T47D (cell line): ENCODE measurements at regions not wholly inside any gene's neighbourhood (a gene's known extent, or its start where the extent isn't known, plus 50 kb on each side); places are given as distances from the start of the nearest gene placed in this dataset.
A peak's percentile ranks its signal among the peaks of the same experiment; 100 is the strongest.
"Not testable (repeated sequence)": the region's sequence is repeated elsewhere in the genome, so short reads cannot be mapped to it uniquely, and the experiment has no call there.

ENCODE experiments used
- DNase-seq, 2 experiments: peaks; one replicate each; pipeline versions ENCODE4 v3.0.0 to v3.0.0-alpha.2; 2011 to 2012; ENCODE audit warnings: low read depth in 1 of 2, low spot score in 1 of 2
- JUND ChIP-seq: IDR thresholded peaks from 2 replicates; pipeline ENCODE4 v1.6.1; 2012; ENCODE audit warnings: low read depth
- in situ Hi-C: cut with HindIII; loops from 2 replicates; pipeline ENCODE4 v1.10.0; 2016; ENCODE audit warnings: low sequenced_read_pairs, low pct_unique_long_range_greater_than_20kb

DNA sequence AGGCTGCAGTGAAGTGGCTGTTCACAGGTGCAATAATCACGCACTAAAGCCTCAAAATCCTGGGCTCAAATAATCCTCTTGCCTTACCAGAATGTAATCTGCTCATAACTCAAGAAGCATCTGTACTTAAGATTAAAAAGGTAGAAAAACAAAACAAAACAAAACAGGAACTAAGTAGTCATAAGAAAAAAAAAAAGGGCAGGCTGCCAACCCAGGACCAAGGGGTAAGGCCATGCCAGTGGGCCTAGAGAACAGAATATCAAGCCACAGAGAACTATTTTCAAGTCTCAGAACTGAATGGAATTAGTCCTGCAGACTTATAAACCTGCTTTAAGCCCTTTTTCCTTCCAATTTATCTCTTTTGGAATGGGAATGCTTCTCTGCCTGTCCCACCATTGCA, 64.8 kb upstream of the TBC1D3K start:
- no peak for TF ChIP-seq JUND
- in situ Hi-C loops = no loop called here
- no peak for DNase-seq

DNA sequence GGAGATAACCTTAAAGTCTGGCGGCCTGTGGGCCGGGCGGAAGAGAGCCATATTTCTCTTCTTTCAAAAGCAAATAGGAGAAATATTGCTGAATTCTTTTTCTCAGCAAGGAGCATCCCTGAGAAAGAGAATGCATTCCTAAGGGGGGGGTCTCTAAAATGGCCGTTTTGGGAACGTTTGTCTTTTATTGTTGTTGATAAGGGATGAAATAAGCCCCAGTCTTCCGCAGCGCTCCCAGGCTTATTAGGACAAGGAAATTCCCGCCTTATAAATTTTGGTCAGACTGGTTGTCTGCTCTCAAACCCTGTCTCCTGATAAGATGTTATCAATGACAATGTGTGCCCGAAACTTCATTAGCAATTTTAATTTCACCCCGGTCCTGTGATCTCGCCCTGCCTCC, 65.8 kb upstream of the TBC1D3K start:
- in situ Hi-C loops, DNase-seq: not testable (repeated sequence)

DNA sequence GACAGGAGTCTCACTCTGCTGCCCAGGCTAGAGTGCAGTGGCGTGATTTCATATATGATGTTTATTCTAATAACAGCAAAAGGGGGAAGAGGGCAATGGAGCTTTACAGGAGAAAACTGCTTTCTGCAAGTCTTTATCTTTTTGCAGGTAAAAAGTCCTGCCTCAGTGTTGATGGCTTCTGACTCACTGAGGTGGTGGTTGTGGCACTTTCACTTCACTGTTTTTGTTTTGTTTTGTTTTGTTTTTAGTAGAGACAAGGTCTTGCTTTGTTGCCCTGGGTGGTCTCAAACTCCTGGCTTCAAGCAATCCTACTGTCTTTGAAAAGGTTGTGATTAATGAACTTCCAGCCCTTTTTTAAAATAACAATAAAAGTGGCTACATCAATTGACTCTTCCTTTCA, 68.0 kb upstream of the TBC1D3K start:
- in situ Hi-C loops = no loop called here
- no peak for TF ChIP-seq JUND
- no peak for DNase-seq

DNA sequence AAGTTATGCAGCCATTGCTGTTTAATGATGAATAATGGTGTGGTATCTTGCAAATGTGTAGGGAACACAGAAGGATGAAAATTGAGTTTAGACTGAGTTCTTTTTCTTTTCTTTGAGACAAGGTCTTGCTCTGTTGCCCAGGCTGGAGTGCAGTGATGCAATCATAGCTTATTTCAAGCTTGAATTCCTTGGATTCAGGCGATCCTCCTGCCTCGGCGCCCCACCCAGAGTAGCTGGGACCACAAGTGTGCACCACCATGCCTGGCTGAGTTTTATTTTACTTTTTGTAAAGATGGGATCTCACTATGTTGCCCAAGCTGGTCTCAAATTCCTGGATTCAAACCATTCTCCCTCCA, 74.6 kb upstream of the TBC1D3K start:
- in situ Hi-C loops = no loop called here
- DNase-seq = no peak
- no peak for TF ChIP-seq JUND

GRCh38 chr17:37848690-37849616, 75.3 kb upstream of the TBC1D3K start:
- no peak for TF ChIP-seq JUND
- in situ Hi-C loops = no loop called here
- DNase-seq = peak in 1 of 2 experiments; percentile 42

DNA sequence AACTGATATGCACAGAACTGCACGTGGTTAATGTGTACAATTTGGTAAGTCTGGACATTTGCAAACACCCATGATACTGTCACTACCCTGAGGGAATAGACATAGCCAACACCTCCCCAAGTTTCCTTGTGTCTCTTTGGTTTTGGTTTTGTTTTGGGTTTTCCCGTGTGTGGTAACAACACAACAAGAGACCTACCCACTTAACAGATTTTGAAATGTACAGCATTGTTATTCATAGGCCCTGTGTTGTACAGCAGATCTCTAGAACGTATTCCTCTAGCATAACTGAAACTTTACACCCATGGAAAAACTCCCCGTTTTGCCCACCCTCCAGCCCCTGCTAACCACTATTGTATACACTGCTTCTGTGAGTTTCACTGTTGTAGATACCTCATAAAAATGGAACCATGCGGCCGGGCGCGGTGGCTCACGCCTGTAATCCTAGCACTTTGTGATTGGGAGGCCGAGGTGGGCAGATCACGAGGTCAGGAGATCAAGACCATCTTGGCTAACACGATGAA, 76.3 kb upstream of the TBC1D3K start:
- in situ Hi-C loops = no loop called here
- DNase-seq = no peak
- no peak for TF ChIP-seq JUND

DNA sequence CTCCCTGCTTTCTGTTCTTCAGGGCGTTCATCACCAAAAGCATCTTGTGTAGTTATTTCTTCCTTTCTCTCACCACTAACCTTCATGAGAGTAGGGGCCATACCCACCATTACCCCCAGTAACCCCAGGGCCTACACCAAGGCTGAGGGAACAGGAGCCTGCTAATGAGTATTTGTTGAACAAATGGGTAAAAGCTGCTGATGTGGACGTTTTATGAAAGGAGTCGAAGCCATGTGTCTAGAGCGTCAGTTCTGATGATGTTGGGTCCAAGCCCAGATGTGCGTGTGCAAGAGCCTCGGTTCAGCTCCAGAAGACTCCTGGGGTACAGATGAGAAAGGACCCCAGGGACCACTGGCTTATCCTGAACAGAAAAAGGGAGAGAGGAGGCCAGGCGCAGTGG, 77.1 kb upstream of the TBC1D3K start:
- TF ChIP-seq JUND = no peak
- DNase-seq = no peak
- in situ Hi-C loops = no loop called here

- in situ Hi-C loops = no loop called here
- no peak for TF ChIP-seq JUND
Observed at GRCh38 chr17:37844977-37845293, 79.3 kb upstream of the TBC1D3K start.

DNA sequence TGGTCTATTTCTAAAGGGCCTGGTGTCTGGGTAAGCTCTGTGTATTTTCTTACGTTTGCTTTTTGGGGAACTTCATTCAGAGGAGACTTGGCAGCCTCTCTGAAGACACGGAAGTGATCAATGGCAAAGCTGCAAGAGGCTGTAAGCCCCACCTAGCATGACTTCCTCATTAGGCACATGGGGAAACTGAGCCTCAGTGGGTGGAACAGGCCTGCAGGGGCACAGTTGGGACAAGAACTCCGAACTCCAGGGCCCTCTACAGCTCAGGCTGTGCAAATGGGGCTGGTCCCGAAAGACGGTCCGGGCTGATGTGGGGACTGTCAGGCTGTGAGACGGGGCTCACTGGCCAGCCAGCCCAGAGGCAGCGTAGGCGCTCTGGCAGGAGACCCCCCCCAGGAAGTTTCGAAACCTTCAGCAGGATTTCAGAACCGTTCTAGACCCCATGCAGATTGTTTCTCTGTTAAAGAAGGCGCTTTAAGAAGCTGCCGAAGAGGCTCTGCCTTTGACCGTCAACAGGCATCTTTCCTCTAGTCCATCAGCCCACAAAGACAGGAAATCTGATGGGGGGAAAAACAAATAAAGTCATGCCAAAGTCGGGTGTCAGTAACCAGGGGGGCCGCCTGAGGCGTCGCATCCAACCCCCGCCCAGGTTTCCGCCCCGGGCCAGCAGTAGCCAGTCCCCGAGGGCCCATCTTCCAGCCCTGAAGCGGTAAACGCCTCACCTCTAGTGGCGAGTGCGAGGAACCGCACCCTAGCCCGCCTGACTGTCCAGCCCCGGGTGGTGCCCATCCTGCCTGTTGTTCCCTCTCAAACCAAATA, 79.8 kb upstream of the TBC1D3K start:
- in situ Hi-C loops = no loop called here
- DNase-seq = no peak
- TF ChIP-seq JUND = no peak

More at GRCh38 chr17:37844977-37845293, 79.3 kb upstream of the TBC1D3K start:
- no peak for DNase-seq

GRCh38 chr17:37842401-37842800, 81.8 kb upstream of the TBC1D3K start:
- in situ Hi-C loops = no loop called here
- no peak for TF ChIP-seq JUND

DNA sequence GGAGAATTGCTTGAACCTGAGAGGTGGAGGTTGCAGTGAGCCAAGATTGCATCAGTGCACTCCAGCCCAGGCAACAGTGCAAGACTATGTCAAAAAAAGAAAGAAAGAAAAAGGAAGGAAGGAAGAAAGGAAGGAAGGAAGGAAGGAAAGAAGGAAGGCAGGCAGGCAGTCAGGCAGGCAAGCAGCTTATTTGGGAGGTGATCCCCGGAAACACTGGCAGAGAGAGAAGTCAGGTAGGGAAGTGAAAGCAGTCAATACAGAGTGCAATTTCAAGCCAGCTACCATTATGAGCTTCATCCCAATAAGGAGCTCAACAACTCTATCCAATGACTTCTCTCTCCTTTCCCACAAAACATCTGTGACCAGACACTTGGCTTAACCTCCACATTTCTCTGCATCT, 83.0 kb upstream of the TBC1D3K start:
- in situ Hi-C loops = no loop called here
- no peak for TF ChIP-seq JUND
- DNase-seq = no peak

More at GRCh38 chr17:37842401-37842800, 81.8 kb upstream of the TBC1D3K start:
- DNase-seq = no peak

DNA sequence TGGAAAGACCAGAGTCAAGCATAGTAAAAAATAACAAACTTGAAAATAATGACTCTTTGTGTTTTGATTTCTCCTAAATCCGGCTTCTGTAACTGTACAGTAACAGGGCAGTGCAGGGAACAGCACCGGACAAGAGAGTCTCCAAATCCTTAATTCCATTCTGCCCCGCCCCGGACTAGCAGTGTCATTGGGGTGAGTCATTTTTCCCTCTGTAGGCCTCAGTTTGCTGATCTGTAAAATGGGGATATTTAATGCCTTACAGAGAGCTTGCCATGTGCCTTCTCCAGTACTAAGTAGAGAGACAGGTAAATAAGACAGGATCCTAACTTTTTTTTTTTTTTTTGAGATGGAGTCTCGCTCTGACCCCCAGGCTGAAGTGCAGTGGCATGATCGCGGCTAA, 83.6 kb upstream of the TBC1D3K start:
- in situ Hi-C loops = no loop called here
- TF ChIP-seq JUND = no peak
- DNase-seq = no peak

- in situ Hi-C loops = no loop called here
- no peak for TF ChIP-seq JUND
- DNase-seq = no peak
Observed at GRCh38 chr17:37839196-37839978, 84.8 kb upstream of the TBC1D3K start.
